Osteoblast (primary cell): ENCODE measurements at regions not wholly inside any gene's neighbourhood (a gene's known extent, or its start where the extent isn't known, plus 50 kb on each side); places are given as distances from the start of the nearest gene placed in this dataset.

Experiments used
- DNase-seq: peaks from one replicate; pipeline ENCODE4 v3.0.0; 2011; ENCODE audit warnings: low spot score, mixed read lengths; ENCODE audit not compliant: insufficient read length; ENCODE audit errors: missing footprints
- H2AFZ ChIP-seq: 2 replicates; pipeline ENCODE4 v1.6.0; 2011; ENCODE audit warnings: mild to moderate bottlenecking, low read length
- H3K27ac ChIP-seq: 2 replicates; pipeline ENCODE4 v1.5.1; 2011; ENCODE audit warnings: mild to moderate bottlenecking, low read depth, low read length, moderate library complexity
- H3K27me3 ChIP-seq: 2 replicates; pipeline ENCODE4 v1.6.0; 2012; ENCODE audit warnings: mild to moderate bottlenecking, control low read depth, inconsistent platforms, low read length, moderate library complexity; ENCODE audit not compliant: insufficient read depth
- H3K36me3 ChIP-seq: 2 replicates; pipeline ENCODE4 v1.5.1; 2011; ENCODE audit warnings: mild to moderate bottlenecking, low read length, control low read depth, moderate library complexity; ENCODE audit not compliant: insufficient read depth
- H3K4me1 ChIP-seq: 2 replicates; pipeline ENCODE4 v1.5.1; 2011; ENCODE audit warnings: mild to moderate bottlenecking, low read length, control low read depth, moderate library complexity; ENCODE audit not compliant: insufficient read depth
- H3K4me2 ChIP-seq: 2 replicates; pipeline ENCODE4 v1.6.0; 2011; ENCODE audit warnings: mild to moderate bottlenecking, low read length; ENCODE audit not compliant: insufficient read depth
- H3K4me3 ChIP-seq: fragments of 200-600 bp; sonication (generic); 3 replicates; pipeline ENCODE4 v1.5.1; 2012; ENCODE audit warnings: mild to moderate bottlenecking, low read length, inconsistent platforms; ENCODE audit not compliant: insufficient read depth
- H3K79me2 ChIP-seq: 2 replicates; pipeline ENCODE4 v1.6.0; 2012; ENCODE audit warnings: mild to moderate bottlenecking, low read length, control low read depth, inconsistent platforms; ENCODE audit not compliant: insufficient read depth
- H3K9me3 ChIP-seq: 2 replicates; pipeline ENCODE4 v1.5.1; 2011; ENCODE audit warnings: low read depth, low read length, control low read depth
- H4K20me1 ChIP-seq: 2 replicates; pipeline ENCODE4 v1.6.0; 2012; ENCODE audit warnings: mild to moderate bottlenecking, low read length, control low read depth; ENCODE audit not compliant: insufficient read depth
- CTCF ChIP-seq: IDR thresholded peaks from 2 replicates; pipeline ENCODE4 v1.5.1; 2011; ENCODE audit warnings: mild to moderate bottlenecking, low read depth, low read length, moderate library complexity; ENCODE audit errors: extremely low read depth

GRCh38 chr2:83022631-83023210, 1436.4 kb downstream of the SUCLG1 start:
- DNase-seq, result no peak
- H3K9me3 ChIP-seq, result no peaks in the 10 kb centered on the region
- H3K36me3 ChIP-seq, result no peaks in the 10 kb centered on the region

GRCh38 chr2:83017366-83018090, 1441.6 kb downstream of the SUCLG1 start:
- Histone ChIP-seq H3K4me2 (no peak overlapping the region), H3K36me3 (no peaks in the 10 kb centered on the region), H3K4me1 (no peaks in the 10 kb centered on the region), H2AFZ (no peak overlapping the region), H3K27me3 (no peaks in the 10 kb centered on the region), H4K20me1 (no peaks in the 10 kb centered on the region), H3K27ac (no peak overlapping the region), H3K79me2 (no peaks in the 10 kb centered on the region), H3K9me3 (no peaks in the 10 kb centered on the region), H3K4me3 (no peak overlapping the region)
- no peak for DNase-seq
- TF ChIP-seq CTCF, result no peak

More at GRCh38 chr2:83022631-83023210, 1436.4 kb downstream of the SUCLG1 start:
- H2AFZ ChIP-seq, result no peak overlapping the region
- TF ChIP-seq CTCF, result no peak
- H3K4me3 ChIP-seq, result no peak overlapping the region
- no peaks in the 10 kb centered on the region for H3K4me1 ChIP-seq
- H3K79me2 ChIP-seq, result no peaks in the 10 kb centered on the region
- no peak overlapping the region for H3K27ac ChIP-seq
- no peaks in the 10 kb centered on the region for H4K20me1 ChIP-seq
- no peaks in the 10 kb centered on the region for H3K27me3 ChIP-seq
- H3K4me2 ChIP-seq, result no peak overlapping the region

GRCh38 chr2:83016343-83017110, 1442.6 kb downstream of the SUCLG1 start:
- no peak for TF ChIP-seq CTCF
- Histone ChIP-seq H3K9me3 (no peaks in the 10 kb centered on the region), H3K36me3 (no peaks in the 10 kb centered on the region), H3K27ac (no peak overlapping the region), H3K4me3 (no peak overlapping the region), H4K20me1 (no peaks in the 10 kb centered on the region), H3K4me2 (no peak overlapping the region), H3K79me2 (no peaks in the 10 kb centered on the region), H2AFZ (no peak overlapping the region), H3K27me3 (no peaks in the 10 kb centered on the region), H3K4me1 (no peaks in the 10 kb centered on the region)
- no peak for DNase-seq

GRCh38 chr2:83015900-83016299, 1443.2 kb downstream of the SUCLG1 start:
- TF ChIP-seq CTCF, result no peak
- H3K27me3 ChIP-seq, result no peaks in the 10 kb centered on the region
- no peak overlapping the region for H3K4me2 ChIP-seq
- H3K36me3 ChIP-seq, result no peaks in the 10 kb centered on the region
- H3K27ac ChIP-seq, result no peak overlapping the region
- no peaks in the 10 kb centered on the region for H4K20me1 ChIP-seq
- H3K4me3 ChIP-seq, result no peak overlapping the region
- no peak for DNase-seq
- no peaks in the 10 kb centered on the region for H3K9me3 ChIP-seq
- no peaks in the 10 kb centered on the region for H3K4me1 ChIP-seq
- H3K79me2 ChIP-seq, result no peaks in the 10 kb centered on the region
- no peak overlapping the region for H2AFZ ChIP-seq
